DOHH2 (cell line): ENCODE measurements at regions not wholly inside any gene's neighbourhood (a gene's known extent, or its start where the extent isn't known, plus 50 kb on each side); places are given as distances from the start of the nearest gene placed in this dataset.

Experiments
- CTCF ChIP-seq: fragments of 200-600 bp; sonication (generic); IDR thresholded peaks from one replicate; pipeline ENCODE4 v1.5.1; 2014; ENCODE audit warnings: antibody characterized with exemption, mild to moderate bottlenecking, low read depth, low read length; ENCODE audit not compliant: poor library complexity, severe bottlenecking
- EZH2phosphoT487 ChIP-seq: fragments of 200-600 bp; sonication (generic); IDR thresholded peaks from 2 replicates; pipeline ENCODE4 v1.6.1; 2017; ENCODE audit warnings: borderline replicate concordance, mild to moderate bottlenecking, antibody characterized with exemption, low read length, moderate library complexity, mixed read lengths

- TF ChIP-seq CTCF (no peak), EZH2phosphoT487 (no peak)
Measured at GRCh38 chr20:17845701-17846475, 122.7 kb downstream of the SNX5 start.
